Neural cell (in vitro differentiated cells): ENCODE measurements at regions not wholly inside any gene's neighbourhood (a gene's known extent, or its start where the extent isn't known, plus 50 kb on each side); places are given as distances from the start of the nearest gene placed in this dataset.

ENCODE experiments used
- H2AFZ ChIP-seq: fragments of 200-600, 300-800 bp; sonication (generic), shearing (Covaris generic); 2 replicates; pipeline ENCODE4 v1.6.0; 2014; ENCODE audit warnings: low read depth, mild to moderate bottlenecking, antibody characterized with exemption, low read length, moderate library complexity
- H3F3A ChIP-seq: fragments of 200-600 bp; shearing (Covaris generic); 2 replicates; pipeline ENCODE4 v1.6.1; 2016; ENCODE audit warnings: mild to moderate bottlenecking, moderate library complexity, mixed read lengths, antibody characterized with exemption, low read length; ENCODE audit not compliant: insufficient read depth, poor library complexity, severe bottlenecking
- H3K27ac ChIP-seq: fragments of 200-600, 300-800 bp; sonication (generic), shearing (Covaris generic); 2 replicates; pipeline ENCODE4 v1.5.1; 2014; ENCODE audit warnings: mild to moderate bottlenecking, low read length, moderate library complexity
- H3K27me3 ChIP-seq: fragments of 300-800, 200-600 bp; sonication (generic), shearing (Covaris generic); 2 replicates; pipeline ENCODE4 v1.6.0; 2014; ENCODE audit warnings: mild to moderate bottlenecking, low read depth, low read length, moderate library complexity; ENCODE audit not compliant: insufficient read depth
- H3K36me3 ChIP-seq: fragments of 300-800, 200-600 bp; sonication (generic), shearing (Covaris generic); 2 replicates; pipeline ENCODE4 v1.5.1; 2014; ENCODE audit warnings: mild to moderate bottlenecking, antibody characterized with exemption, low read length, moderate library complexity; ENCODE audit not compliant: insufficient read depth
- H3K4me2 ChIP-seq: fragments of 300-800, 200-600 bp; sonication (generic), shearing (Covaris generic); 2 replicates; pipeline ENCODE4 v1.6.0; 2014; ENCODE audit warnings: mild to moderate bottlenecking, low read length
- H3K4me3 ChIP-seq: fragments of 300-800, 200-600 bp; sonication (generic), shearing (Covaris generic); 2 replicates; pipeline ENCODE4 v1.5.1; 2014; ENCODE audit warnings: mild to moderate bottlenecking, low read length, moderate library complexity
- H3K79me2 ChIP-seq: fragments of 200-600 bp; shearing (Covaris generic); replicated peaks from 2 replicates; pipeline ENCODE4 v1.6.0; 2014; ENCODE audit warnings: mild to moderate bottlenecking, low read length, moderate library complexity; ENCODE audit not compliant: insufficient read depth
- H3K9ac ChIP-seq: fragments of 300-800, 200-600 bp; sonication (generic), shearing (Covaris generic); 2 replicates; pipeline ENCODE4 v1.6.1; 2016; ENCODE audit warnings: mild to moderate bottlenecking, low read length, mixed read lengths
- H3K9me2 ChIP-seq: fragments of 200-600 bp; shearing (Covaris generic); 2 replicates; pipeline ENCODE4 v1.6.1; 2016; ENCODE audit warnings: mild to moderate bottlenecking, low read length, mixed read lengths; ENCODE audit not compliant: insufficient read depth
- H3K9me3 ChIP-seq: fragments of 200-600, 300-800 bp; sonication (generic), shearing (Covaris generic); 2 replicates; pipeline ENCODE4 v1.6.1; 2016; ENCODE audit warnings: mild to moderate bottlenecking, mixed run types, low read length, moderate library complexity, mixed read lengths
- H4K20me1 ChIP-seq: fragments of 200-600 bp; shearing (Covaris generic); 2 replicates; pipeline ENCODE4 v1.6.1; 2016; ENCODE audit warnings: mild to moderate bottlenecking, mixed run types; ENCODE audit not compliant: insufficient read depth
- EP300 ChIP-seq: fragments of 450-650 bp; conservative IDR thresholded peaks from 2 replicates; pipeline ENCODE4 v1.6.1; 2014; ENCODE audit warnings: antibody characterized with exemption, mild to moderate bottlenecking, moderate library complexity; ENCODE audit not compliant: poor library complexity, severe bottlenecking
- EZH2 ChIP-seq: fragments of 200-600, 300-800 bp; shearing (Covaris generic), sonication (generic); IDR thresholded peaks from 2 replicates; pipeline ENCODE4 v1.6.1; 2014; ENCODE audit warnings: antibody characterized with exemption, low read length, borderline replicate concordance, mild to moderate bottlenecking; ENCODE audit not compliant: insufficient read depth, poor library complexity, severe bottlenecking
- MXI1 ChIP-seq: fragments of 450-650 bp; conservative IDR thresholded peaks from 2 replicates; pipeline ENCODE4 v1.6.1; 2014; ENCODE audit warnings: antibody characterized with exemption, mild to moderate bottlenecking; ENCODE audit not compliant: poor library complexity, severe bottlenecking
- POLR2AphosphoS5 ChIP-seq: IDR thresholded peaks from 2 replicates; pipeline ENCODE4 v1.6.1; 2012
- RAD21 ChIP-seq: fragments of 450-650 bp; conservative IDR thresholded peaks from 2 replicates; pipeline ENCODE4 v1.6.1; 2014; ENCODE audit warnings: antibody characterized with exemption, mild to moderate bottlenecking, moderate library complexity
- REST ChIP-seq: IDR thresholded peaks from 2 replicates; pipeline ENCODE4 v1.6.1; 2012; ENCODE audit warnings: borderline replicate concordance
- SMC3 ChIP-seq: fragments of 450-650 bp; conservative IDR thresholded peaks from 2 replicates; pipeline ENCODE4 v1.6.1; 2014; ENCODE audit warnings: antibody characterized with exemption, mild to moderate bottlenecking, moderate library complexity; ENCODE audit not compliant: poor library complexity
- TAF1 ChIP-seq: IDR thresholded peaks from 2 replicates; pipeline ENCODE4 v1.6.1; 2012; ENCODE audit warnings: low read depth
- TF ChIP-seq, protein P1 (sequence below): fragments of 450-650 bp; IDR thresholded peaks from 2 replicates; pipeline ENCODE4 v1.5.1; 2014; ENCODE audit warnings: antibody characterized with exemption, mild to moderate bottlenecking, moderate library complexity; ENCODE audit not compliant: poor library complexity, severe bottlenecking

GRCh38 chrX:102784550-102784949 lies 64.0 kb downstream of the GPRASP3 start:
- H3K9me3 ChIP-seq: no peaks in the 10 kb centered on the region
- TF ChIP-seq EP300: no peak
- no peak for TF ChIP-seq POLR2AphosphoS5
- TF ChIP-seq TAF1: no peak
- TF ChIP-seq, protein P1, sequence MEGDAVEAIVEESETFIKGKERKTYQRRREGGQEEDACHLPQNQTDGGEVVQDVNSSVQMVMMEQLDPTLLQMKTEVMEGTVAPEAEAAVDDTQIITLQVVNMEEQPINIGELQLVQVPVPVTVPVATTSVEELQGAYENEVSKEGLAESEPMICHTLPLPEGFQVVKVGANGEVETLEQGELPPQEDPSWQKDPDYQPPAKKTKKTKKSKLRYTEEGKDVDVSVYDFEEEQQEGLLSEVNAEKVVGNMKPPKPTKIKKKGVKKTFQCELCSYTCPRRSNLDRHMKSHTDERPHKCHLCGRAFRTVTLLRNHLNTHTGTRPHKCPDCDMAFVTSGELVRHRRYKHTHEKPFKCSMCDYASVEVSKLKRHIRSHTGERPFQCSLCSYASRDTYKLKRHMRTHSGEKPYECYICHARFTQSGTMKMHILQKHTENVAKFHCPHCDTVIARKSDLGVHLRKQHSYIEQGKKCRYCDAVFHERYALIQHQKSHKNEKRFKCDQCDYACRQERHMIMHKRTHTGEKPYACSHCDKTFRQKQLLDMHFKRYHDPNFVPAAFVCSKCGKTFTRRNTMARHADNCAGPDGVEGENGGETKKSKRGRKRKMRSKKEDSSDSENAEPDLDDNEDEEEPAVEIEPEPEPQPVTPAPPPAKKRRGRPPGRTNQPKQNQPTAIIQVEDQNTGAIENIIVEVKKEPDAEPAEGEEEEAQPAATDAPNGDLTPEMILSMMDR: no peak
- no peak for TF ChIP-seq EZH2
- TF ChIP-seq MXI1: no peak
- no peaks in the 10 kb centered on the region for H3K79me2 ChIP-seq
- no peaks in the 10 kb centered on the region for H3K27me3 ChIP-seq
- no peak overlapping the region for H3K27ac ChIP-seq
- H3K36me3 ChIP-seq: no peaks in the 10 kb centered on the region
- H3K9me2 ChIP-seq: no peaks in the 10 kb centered on the region
- no peak overlapping the region for H3K9ac ChIP-seq
- no peak overlapping the region for H3K4me2 ChIP-seq
- no peaks in the 10 kb centered on the region for H4K20me1 ChIP-seq
- no peaks in the 10 kb centered on the region for H3F3A ChIP-seq
- no peak overlapping the region for H2AFZ ChIP-seq
- H3K4me3 ChIP-seq: no peak overlapping the region

GRCh38 chrX:102787283-102787682 lies 66.7 kb downstream of the GPRASP3 start:
- Histone ChIP-seq H3K4me2 (no peak overlapping the region), H3K27me3 (no peaks in the 10 kb centered on the region), H2AFZ (no peak overlapping the region), H3K27ac (no peak overlapping the region), H3K4me3 (no peak overlapping the region), H3K79me2 (no peaks in the 10 kb centered on the region), H3K36me3 (no peaks in the 10 kb centered on the region), H4K20me1 (no peaks in the 10 kb centered on the region), H3K9me3 (no peaks in the 10 kb centered on the region), H3F3A (no peaks in the 10 kb centered on the region), H3K9ac (no peak overlapping the region), H3K9me2 (no peaks in the 10 kb centered on the region)
- TF ChIP-seq SMC3: no peak
- TF ChIP-seq REST: no peak
- no peak for TF ChIP-seq RAD21
- TF ChIP-seq EP300: no peak
- no peak for TF ChIP-seq MXI1
- no peak for TF ChIP-seq EZH2

GRCh38 chrX:102808336-102808735 lies 87.8 kb downstream of the GPRASP3 start:
- no peaks in the 10 kb centered on the region for H3K79me2 ChIP-seq
- no peak overlapping the region for H3K9ac ChIP-seq
- no peaks in the 10 kb centered on the region for H3F3A ChIP-seq
- H4K20me1 ChIP-seq: no peaks in the 10 kb centered on the region
- no peaks in the 10 kb centered on the region for H3K9me2 ChIP-seq
- no peaks in the 10 kb centered on the region for H3K27me3 ChIP-seq
- no peak overlapping the region for H3K4me2 ChIP-seq
- H2AFZ ChIP-seq: no peak overlapping the region
- no peak overlapping the region for H3K27ac ChIP-seq
- no peaks in the 10 kb centered on the region for H3K36me3 ChIP-seq
- TF ChIP-seq REST: no peak
- TF ChIP-seq RAD21: no peak
- no peak for TF ChIP-seq EP300
- TF ChIP-seq, protein P1: no peak
- no peak for TF ChIP-seq POLR2AphosphoS5
- TF ChIP-seq EZH2: no peak
- TF ChIP-seq SMC3: no peak
- no peak for TF ChIP-seq MXI1
- no peak for TF ChIP-seq TAF1
- H3K9me3 ChIP-seq: no peaks in the 10 kb centered on the region
- H3K4me3 ChIP-seq: no peak overlapping the region
